ENCODE measurements at regions not wholly inside any gene's neighbourhood (a gene's known extent, or its start where the extent isn't known, plus 50 kb on each side); places are given as distances from the start of the nearest gene placed in this dataset.

GRCh38 chr10:84039957-84040356 is 99.4 kb upstream of the GHITM start:
- H3K27ac ChIP-seq (ENCODE audit: poor library complexity, severe bottlenecking), result no peak overlapping the region
- H3K36me3 ChIP-seq (ENCODE audit: low read depth), result no peaks in the 10 kb centered on the region
- no peak for ATAC-seq (ENCODE audit: low read depth)
- no peak for DNase-seq (ENCODE audit: low spot score)
- no peak overlapping the region for H3K4me3 ChIP-seq (ENCODE audit: severe bottlenecking)
- no peaks in the 10 kb centered on the region for H3K4me1 ChIP-seq (ENCODE audit: insufficient read depth, poor library complexity, severe bottlenecking)
- no peaks in the 10 kb centered on the region for H3K27me3 ChIP-seq (ENCODE audit: insufficient read depth, poor library complexity, severe bottlenecking)
- H3K9me3 ChIP-seq (ENCODE audit: severe bottlenecking), result no peaks in the 10 kb centered on the region
- no peak for TF ChIP-seq CTCF (IDR thresholded peaks at IDR 0.05; ENCODE audit: poor library complexity, severe bottlenecking)

GRCh38 chr10:84047258-84048010 is 91.9 kb upstream of the GHITM start:
- no peak overlapping the region for H3K4me3 ChIP-seq (ENCODE audit: severe bottlenecking)
- peaks cover 2% of the 10 kb centered on the region for H3K9me3 ChIP-seq (ENCODE audit: severe bottlenecking)
- ATAC-seq (ENCODE audit: low read depth) (no peak), DNase-seq (ENCODE audit: low spot score) (no peak)
- no peaks in the 10 kb centered on the region for H3K36me3 ChIP-seq (ENCODE audit: low read depth)
- H3K27ac ChIP-seq (ENCODE audit: poor library complexity, severe bottlenecking), result no peak overlapping the region
- TF ChIP-seq CTCF (IDR thresholded peaks at IDR 0.05; ENCODE audit: poor library complexity, severe bottlenecking), result no peak
- no peaks in the 10 kb centered on the region for H3K4me1 ChIP-seq (ENCODE audit: insufficient read depth, poor library complexity, severe bottlenecking)
- no peaks in the 10 kb centered on the region for H3K27me3 ChIP-seq (ENCODE audit: insufficient read depth, poor library complexity, severe bottlenecking)

- Histone ChIP-seq H3K9me3 (ENCODE audit: severe bottlenecking) (peaks cover 2% of the 10 kb centered on the region), H3K27me3 (ENCODE audit: insufficient read depth, poor library complexity, severe bottlenecking) (no peaks in the 10 kb centered on the region), H3K27ac (ENCODE audit: poor library complexity, severe bottlenecking) (no peak overlapping the region), H3K36me3 (ENCODE audit: low read depth) (no peaks in the 10 kb centered on the region), H3K4me3 (ENCODE audit: severe bottlenecking) (no peak overlapping the region), H3K4me1 (ENCODE audit: insufficient read depth, poor library complexity, severe bottlenecking) (no peaks in the 10 kb centered on the region)
- no peak for TF ChIP-seq CTCF (IDR thresholded peaks at IDR 0.05; ENCODE audit: poor library complexity, severe bottlenecking)
- ATAC-seq (ENCODE audit: low read depth), result no peak
- DNase-seq (ENCODE audit: low spot score), result no peak
These were observed 89.7 kb upstream of the GHITM start for GRCh38 chr10:84049645-84050011.

GRCh38 chr10:84053626-84054025 is 85.7 kb upstream of the GHITM start:
- Histone ChIP-seq H3K9me3 (ENCODE audit: severe bottlenecking) (peaks cover 2% of the 10 kb centered on the region), H3K36me3 (ENCODE audit: low read depth) (no peaks in the 10 kb centered on the region), H3K27ac (ENCODE audit: poor library complexity, severe bottlenecking) (no peak overlapping the region), H3K27me3 (ENCODE audit: insufficient read depth, poor library complexity, severe bottlenecking) (no peaks in the 10 kb centered on the region), H3K4me3 (ENCODE audit: severe bottlenecking) (no peak overlapping the region), H3K4me1 (ENCODE audit: insufficient read depth, poor library complexity, severe bottlenecking) (no peaks in the 10 kb centered on the region)
- TF ChIP-seq CTCF (IDR thresholded peaks at IDR 0.05; ENCODE audit: poor library complexity, severe bottlenecking), result no peak
- no peak for ATAC-seq (ENCODE audit: low read depth)
- DNase-seq (ENCODE audit: low spot score), result no peak

- ATAC-seq (ENCODE audit: low read depth) (no peak), DNase-seq (ENCODE audit: low spot score) (no peak)
- Histone ChIP-seq H3K4me1 (ENCODE audit: insufficient read depth, poor library complexity, severe bottlenecking) (no peaks in the 10 kb centered on the region), H3K4me3 (ENCODE audit: severe bottlenecking) (no peak overlapping the region), H3K27ac (ENCODE audit: poor library complexity, severe bottlenecking) (no peak overlapping the region), H3K36me3 (ENCODE audit: low read depth) (no peaks in the 10 kb centered on the region), H3K9me3 (ENCODE audit: severe bottlenecking) (peaks cover 2% of the 10 kb centered on the region), H3K27me3 (ENCODE audit: insufficient read depth, poor library complexity, severe bottlenecking) (no peaks in the 10 kb centered on the region)
- no peak for TF ChIP-seq CTCF (IDR thresholded peaks at IDR 0.05; ENCODE audit: poor library complexity, severe bottlenecking)
These were observed 84.6 kb upstream of the GHITM start for GRCh38 chr10:84054743-84055142.

All from RWPE2 (cell line).